ENCODE measurements at regions not wholly inside any gene's neighbourhood (a gene's known extent, or its start where the extent isn't known, plus 50 kb on each side); places are given as distances from the start of the nearest gene placed in this dataset.

DNA sequence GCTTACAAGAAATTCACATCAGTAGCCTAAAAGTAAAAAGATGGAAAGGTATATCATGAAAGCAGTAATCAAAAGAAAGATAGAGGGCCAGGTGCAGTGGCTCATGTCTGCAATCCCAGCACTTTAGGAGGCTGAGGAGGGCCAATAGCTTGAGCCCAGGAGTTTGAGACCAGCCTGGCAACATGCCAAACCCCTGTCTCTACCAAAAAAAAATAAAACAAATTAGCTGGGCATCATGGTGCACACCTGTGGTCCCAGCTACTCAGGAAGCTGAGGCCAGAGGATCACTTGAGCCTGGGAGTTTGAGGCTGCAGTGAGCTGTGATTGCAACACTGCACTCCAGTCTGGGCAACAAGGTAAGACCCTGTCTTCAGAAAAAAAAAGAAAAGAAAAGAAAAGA, 55.5 kb downstream of the GSPT2 start:
- DNase-seq = no peak

DNA sequence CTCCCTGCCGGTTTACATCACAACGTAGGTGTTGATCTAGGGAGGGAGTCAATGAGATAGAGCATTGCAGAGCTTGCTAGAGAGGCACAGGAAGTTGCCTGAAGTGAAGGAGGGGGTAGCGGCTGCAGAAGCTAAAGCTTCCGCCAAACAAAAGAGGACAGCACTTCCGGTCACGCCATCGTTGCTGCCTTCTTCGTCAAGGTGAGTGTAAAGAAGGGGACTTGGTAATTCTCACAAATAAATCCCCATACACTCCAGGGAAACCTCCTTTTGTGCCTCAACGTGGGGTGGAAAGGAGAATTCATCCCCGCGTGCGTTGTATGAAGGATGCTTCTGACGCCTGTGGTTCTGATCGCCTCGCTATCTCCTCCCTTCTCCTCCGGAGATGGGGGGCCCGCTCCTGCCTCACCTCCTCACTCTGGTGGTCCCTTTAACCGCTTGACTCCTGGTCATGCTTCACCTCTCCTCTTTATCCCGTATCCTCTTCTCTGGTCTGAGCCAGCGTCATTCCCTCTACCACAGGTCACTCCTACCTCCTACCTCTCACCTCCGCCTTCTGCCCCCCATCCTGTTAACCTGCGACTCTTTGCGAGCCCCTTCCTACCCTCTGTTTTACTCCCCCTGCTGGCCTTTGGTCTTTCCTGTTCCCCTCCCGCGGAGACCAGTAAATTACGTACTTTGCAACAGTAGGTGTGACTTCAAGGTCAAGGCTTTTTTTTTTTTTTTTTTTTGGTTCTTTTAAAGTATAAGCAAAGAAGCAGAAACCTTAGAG, 59.9 kb downstream of the GSPT2 start:
- DNase-seq = peak; percentile 19 to 57 (median 46)

DNA sequence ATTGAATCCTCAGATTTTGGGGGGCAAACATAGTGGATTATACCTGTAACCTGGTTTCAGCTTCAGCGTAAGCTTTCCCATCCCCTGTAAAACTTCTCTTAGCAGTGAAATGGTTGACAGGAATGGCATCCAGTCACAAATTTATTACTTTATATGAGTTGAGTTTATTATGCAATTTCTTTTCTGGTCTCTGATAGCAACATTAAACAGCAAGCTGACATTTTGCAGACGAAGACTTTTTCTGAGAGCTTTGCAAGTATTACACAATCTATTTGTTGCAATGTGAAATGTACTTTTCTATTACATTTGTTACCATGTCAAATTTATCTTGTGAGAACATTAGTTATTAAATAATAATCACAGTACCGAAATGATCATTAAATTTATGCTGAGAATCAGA, 60.6 kb downstream of the GSPT2 start:
- DNase-seq = peak in 2 of 4 experiments; percentile 30 to 39

DNA sequence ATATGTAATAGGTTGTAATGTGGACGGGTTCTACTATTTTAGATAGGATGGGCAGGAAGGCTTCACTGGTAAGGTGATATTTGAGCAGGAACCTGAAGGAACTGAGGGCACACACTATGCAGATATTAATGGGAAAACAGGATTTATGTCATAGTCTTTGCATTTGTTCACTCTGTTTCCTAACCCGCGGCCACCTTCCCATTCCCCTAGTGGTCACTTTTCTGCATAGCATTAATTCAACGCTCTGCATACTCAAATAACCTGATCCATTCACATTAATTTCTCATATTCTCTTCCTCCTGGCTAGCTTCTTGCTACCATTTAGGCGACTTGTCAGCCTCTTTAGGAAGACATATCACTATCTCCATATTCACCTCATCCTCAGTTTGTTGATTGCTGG, 61.5 kb downstream of the GSPT2 start:
- DNase-seq = no peak

DNA sequence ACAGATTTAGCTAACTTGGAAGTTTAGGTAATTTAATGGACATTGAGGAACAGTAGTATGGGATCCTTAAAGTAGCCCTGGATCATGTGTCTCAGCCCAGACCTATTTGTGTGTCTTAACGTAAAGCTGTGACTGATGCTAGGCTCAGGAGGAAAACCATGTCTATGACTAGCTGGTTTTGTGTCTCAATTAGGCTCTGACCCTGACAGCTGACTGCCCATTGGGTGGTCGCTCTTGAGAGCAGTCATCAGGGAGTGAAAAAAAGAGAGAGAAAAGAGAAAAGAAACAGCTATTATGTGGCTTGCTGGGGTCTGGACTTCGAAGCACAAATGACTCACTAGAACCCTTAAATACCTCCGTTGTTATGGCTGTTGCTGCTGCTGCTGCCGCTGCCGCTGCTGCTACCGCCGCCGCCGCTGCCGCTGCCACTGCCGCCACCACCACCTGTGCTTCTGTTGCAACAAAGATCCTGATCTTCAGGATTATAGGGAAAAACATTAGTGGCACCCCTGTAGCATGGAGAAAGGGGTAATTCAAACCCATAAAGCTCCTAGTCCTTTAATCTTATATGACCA, 70.7 kb downstream of the GSPT2 start:
- no peak for DNase-seq

DNA sequence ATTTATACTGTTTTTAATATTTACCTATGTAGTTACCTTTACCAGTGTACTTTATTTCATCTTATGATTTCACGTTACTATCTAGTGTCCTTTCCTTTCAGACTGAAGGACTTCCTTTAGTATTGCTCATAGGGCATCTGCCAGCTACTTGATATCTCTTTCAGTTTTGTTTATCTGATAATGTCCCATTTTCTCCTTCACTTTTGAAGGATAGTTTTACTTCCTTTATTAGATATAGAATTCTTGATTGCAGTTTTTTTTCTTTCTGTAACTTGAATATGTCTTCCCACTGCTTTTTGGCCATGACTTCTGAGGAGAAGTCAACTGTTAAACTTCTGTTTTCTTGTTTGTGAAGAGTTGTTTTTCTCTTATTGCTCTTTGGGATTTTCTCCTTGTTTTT, 69.4 kb upstream of the MAGED1 start:
- peak in 2 of 4 experiments; percentile 12 to 17 for DNase-seq

DNA sequence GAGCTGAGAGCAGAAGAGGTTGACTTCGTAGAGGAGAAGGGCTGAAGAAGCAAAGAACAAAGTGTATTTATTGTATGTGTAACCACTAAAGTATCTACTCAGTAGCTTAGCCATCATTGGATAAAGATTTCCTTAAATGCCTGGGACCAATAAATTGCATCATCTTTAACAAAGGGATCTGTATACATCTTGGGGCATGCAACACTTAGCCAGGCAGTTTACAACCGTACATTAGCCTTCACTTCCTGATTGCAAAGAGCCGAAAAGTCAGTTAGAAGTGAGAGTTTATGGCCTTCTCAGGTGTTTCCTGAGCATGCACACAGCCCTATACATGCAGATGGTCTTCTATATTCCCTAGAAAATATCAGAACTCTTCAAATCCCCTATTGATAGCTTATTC, 68.0 kb upstream of the MAGED1 start:
- no peak for DNase-seq

DNA sequence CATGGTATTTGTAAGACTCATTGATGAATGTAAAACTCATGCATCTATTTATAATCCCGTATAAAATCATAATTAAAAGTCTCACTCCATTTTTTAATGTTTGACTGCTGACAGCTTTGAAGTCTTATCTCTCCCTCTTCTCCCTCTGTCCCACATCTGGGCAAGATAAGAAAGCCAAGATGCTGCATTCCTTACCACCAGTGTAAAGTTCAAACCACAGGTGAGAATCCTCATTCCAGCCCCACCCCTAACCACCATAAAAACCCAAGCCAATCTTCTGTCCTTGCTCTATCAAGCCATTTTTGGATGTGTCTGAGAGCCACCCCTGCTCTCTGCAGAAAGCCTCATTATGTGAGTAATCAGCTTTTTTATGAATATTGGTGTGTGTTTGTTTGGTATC, 59.3 kb upstream of the MAGED1 start:
- no peak for DNase-seq

DNA sequence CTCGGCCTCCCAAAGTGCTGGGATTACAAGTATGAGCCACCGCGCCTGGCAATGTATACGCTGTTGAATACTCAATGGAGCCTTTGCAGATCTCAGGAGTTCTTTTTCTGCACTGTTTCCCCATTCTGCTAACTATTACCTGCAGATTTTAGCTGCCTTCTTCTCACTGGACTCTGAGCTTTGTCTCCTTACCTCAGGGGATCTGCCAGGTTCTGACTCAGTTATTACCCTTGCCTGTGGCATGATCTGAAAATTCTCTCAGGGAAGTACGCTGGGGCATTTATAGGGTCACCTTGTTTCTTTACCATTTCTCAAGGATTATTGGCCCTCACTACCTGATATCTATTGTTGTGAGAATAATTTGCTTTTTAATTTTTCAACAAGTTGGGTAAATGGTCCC, 56.6 kb upstream of the MAGED1 start:
- DNase-seq = no peak

DNA sequence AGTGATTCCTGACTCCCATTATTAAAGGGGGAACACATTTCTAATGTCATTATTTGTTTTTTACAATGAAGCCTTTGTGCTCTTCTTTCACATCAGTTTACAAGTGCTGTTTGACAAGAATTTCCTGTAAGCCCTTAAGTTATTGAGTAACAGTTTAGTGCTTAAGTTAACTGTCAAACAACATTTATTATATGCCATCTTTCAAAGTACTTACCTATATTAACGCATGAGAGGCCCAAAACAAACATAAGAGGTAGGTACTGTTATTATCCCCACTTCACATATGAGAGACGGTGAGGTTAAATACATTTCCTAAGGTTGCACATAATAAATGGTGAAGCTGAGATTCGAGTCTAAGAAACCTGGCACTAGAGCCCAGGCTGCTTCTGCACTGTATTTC, 56.0 kb upstream of the MAGED1 start:
- no peak for DNase-seq

DNA sequence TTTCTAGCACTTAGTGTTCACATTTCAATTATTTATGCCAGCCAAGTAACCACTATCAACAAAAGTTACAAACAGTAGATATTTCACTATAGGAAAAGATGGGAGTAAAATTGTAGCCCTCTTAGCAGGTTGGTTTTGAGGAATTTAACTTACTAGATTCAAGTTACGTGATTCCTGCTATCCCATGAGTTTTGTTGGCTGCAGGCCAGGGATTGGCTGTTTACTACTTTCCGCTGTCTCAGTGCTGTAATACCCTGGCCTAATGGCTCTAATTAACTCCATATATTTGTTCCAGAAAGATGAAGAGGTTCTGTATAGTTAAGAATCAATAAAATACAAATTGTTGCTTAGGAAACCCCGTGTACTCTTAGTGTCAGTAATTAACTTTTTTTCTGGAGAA, 55.5 kb upstream of the MAGED1 start:
- DNase-seq = no peak
